GM12878 (cell line): ENCODE measurements at regions not wholly inside any gene's neighbourhood (a gene's known extent, or its start where the extent isn't known, plus 50 kb on each side); places are given as distances from the start of the nearest gene placed in this dataset.

ENCODE experiments used
- ATAC-seq: fragments of 200-7000 bp; cut with Tn5 transposase; 3 replicates; pipeline ENCODE4 v1.9.1; 2020; ENCODE audit warnings: mild to moderate bottlenecking, moderate library complexity
- BruUV-seq: library from RNA; stranded (reverse); fragments of 400-500 nt; replicated peaks from 2 replicates; lab custom pipeline; 2021; lab: Mats Ljungman, UMichigan
- CTCF ChIA-PET: fragments of 300-600 bp; sonication (Branson Sonifier 250); formaldehyde crosslinking; extraction: SDS; loops from one replicate; lab custom pipeline; 2021; ENCODE audit warnings: inconsistent platforms; lab: Yijun Ruan, JAX
- POLR2A ChIA-PET: fragments of 350-600 bp; formaldehyde crosslinking; extraction: SDS; loops from one replicate; lab custom pipeline; 2021; ENCODE audit warnings: inconsistent platforms; lab: Charles Lee
- RAD21 ChIA-PET: fragments of 300-600 bp; sonication (Branson Sonifier 250); formaldehyde crosslinking; loops from one replicate; lab custom pipeline; 2023; ENCODE audit warnings: antibody characterized with exemption; ENCODE audit not compliant: unreplicated experiment; lab: Charles Lee
- SMC1A ChIA-PET: fragments of 300-600 bp; sonication (Branson Sonifier 250); formaldehyde crosslinking; loops from one replicate; lab custom pipeline; 2023; ENCODE audit not compliant: unreplicated experiment, uncharacterized antibody; lab: Charles Lee
- DNase-seq: peaks from one replicate; pipeline ENCODE4 v3.0.0-alpha.2; 2011; ENCODE audit warnings: low read depth, low spot score
- FAIRE-seq: peaks from 3 replicates; lab custom pipeline; 2011; peaks lifted over from hg19 to GRCh38; lab: Jason Lieb, UNC
- H2AFZ ChIP-seq: 2 replicates; pipeline ENCODE4 v1.6.0; 2011; ENCODE audit warnings: low read depth, low read length, control low read depth; ENCODE audit not compliant: control insufficient read depth
- H3K27ac ChIP-seq: 2 replicates; pipeline ENCODE4 v1.5.1; 2011; ENCODE audit warnings: control low read depth; ENCODE audit not compliant: control insufficient read depth, insufficient read depth
- H3K27me3 ChIP-seq, 2 experiments: replicated peaks in 1 of 2; 2 replicates each; pipeline versions ENCODE4 v1.6.0 to v1.6.1; 2011; ENCODE audit warnings: low read length in 1 of 2; ENCODE audit not compliant: control insufficient read depth in 2 of 2, insufficient read depth in 2 of 2
- H3K36me3 ChIP-seq, 2 experiments: 2 replicates each; pipeline ENCODE4 v1.5.1; 2011; ENCODE audit warnings: low read length in 1 of 2; ENCODE audit not compliant: control insufficient read depth in 2 of 2, insufficient read depth in 2 of 2
- H3K4me1 ChIP-seq: 2 replicates; pipeline ENCODE4 v1.6.1; 2011; ENCODE audit warnings: mild to moderate bottlenecking, low read length, moderate library complexity, mixed read lengths; ENCODE audit not compliant: control insufficient read depth, insufficient read depth
- H3K4me2 ChIP-seq: 2 replicates; pipeline ENCODE4 v1.6.0; 2011; ENCODE audit warnings: control low read depth; ENCODE audit not compliant: control insufficient read depth, insufficient read depth
- H3K4me3 ChIP-seq: fragments of 200-600 bp; sonication (generic); 2 replicates; pipeline ENCODE4 v1.5.1; 2016
- H3K79me2 ChIP-seq: 2 replicates; pipeline ENCODE4 v1.6.0; 2011; ENCODE audit warnings: low read length; ENCODE audit not compliant: control insufficient read depth, insufficient read depth
- H3K9ac ChIP-seq: 2 replicates; pipeline ENCODE4 v1.8.0; 2011; ENCODE audit warnings: low read length, control low read depth, mixed read lengths; ENCODE audit not compliant: control insufficient read depth, insufficient read depth
- H3K9me3 ChIP-seq: replicated peaks from 3 replicates; pipeline ENCODE4 v1.5.1; 2011; ENCODE audit warnings: mild to moderate bottlenecking, low read length; ENCODE audit not compliant: control insufficient read depth, insufficient read depth
- H4K20me1 ChIP-seq: 2 replicates; pipeline ENCODE4 v1.6.0; 2011; ENCODE audit not compliant: control insufficient read depth, insufficient read depth
- BACH1 ChIP-seq: fragments of 450-650 bp; IDR thresholded peaks from 2 replicates; pipeline ENCODE4 v1.6.1; 2017; ENCODE audit warnings: mild to moderate bottlenecking, borderline replicate concordance
- BCL11A ChIP-seq: IDR thresholded peaks from 2 replicates; pipeline ENCODE4 v1.6.1; 2011; ENCODE audit warnings: low read depth, low read length
- BHLHE40 ChIP-seq, 2 experiments: fragments of 450-650 bp in 1 of 2; IDR thresholded peaks; 2 replicates each; pipeline ENCODE4 v1.6.1; 2011 to 2017; ENCODE audit warnings: low read depth in 2 of 2, borderline replicate concordance in 1 of 2, improper control_type of control experiment in 1 of 2, low read length in 1 of 2, mild to moderate bottlenecking in 1 of 2
- CBX3 ChIP-seq: fragments of 200-600 bp; sonication (generic); IDR thresholded peaks from 2 replicates; pipeline ENCODE4 v1.6.1; 2016; ENCODE audit warnings: low read depth, borderline replicate concordance
- CREB1 ChIP-seq: IDR thresholded peaks from 2 replicates; pipeline ENCODE4 v1.6.1; 2012; ENCODE audit warnings: low read depth, mild to moderate bottlenecking, inconsistent platforms
- CREM ChIP-seq: IDR thresholded peaks from 2 replicates; pipeline ENCODE4 v1.6.1; 2014; ENCODE audit warnings: antibody characterized with exemption, low read depth
- IRF5 ChIP-seq: fragments of 450-650 bp; IDR thresholded peaks from 2 replicates; pipeline ENCODE4 v1.6.1; 2017; ENCODE audit warnings: borderline replicate concordance
- PAX5 ChIP-seq: IDR thresholded peaks from 2 replicates; pipeline ENCODE4 v1.6.1; 2011; ENCODE audit warnings: low read depth, low read length, borderline replicate concordance
- PAX8 ChIP-seq: fragments of 450-650 bp; IDR thresholded peaks from 2 replicates; pipeline ENCODE4 v1.6.1; 2017; ENCODE audit warnings: mild to moderate bottlenecking, moderate library complexity
- POLR2AphosphoS5 ChIP-seq: IDR thresholded peaks from 2 replicates; pipeline ENCODE4 v1.6.1; 2011; ENCODE audit warnings: mild to moderate bottlenecking, low read length, inconsistent platforms
- RAD51 ChIP-seq: fragments of 450-650 bp; IDR thresholded peaks from 2 replicates; pipeline ENCODE4 v1.6.1; 2016; ENCODE audit warnings: moderate library complexity, mild to moderate bottlenecking, inconsistent platforms
- SMAD1 ChIP-seq: fragments of 450-650 bp; IDR thresholded peaks from 2 replicates; pipeline ENCODE4 v1.6.1; 2018; ENCODE audit warnings: mild to moderate bottlenecking, low read depth; ENCODE audit not compliant: partially characterized antibody
- SUZ12 ChIP-seq: fragments of 200-600 bp; sonication (generic); IDR thresholded peaks from one replicate; pipeline ENCODE4 v1.6.1; 2018; ENCODE audit warnings: antibody characterized with exemption, mild to moderate bottlenecking; ENCODE audit not compliant: unreplicated experiment
- TBL1XR1 ChIP-seq: IDR thresholded peaks from 2 replicates; pipeline ENCODE4 v1.6.1; 2012; ENCODE audit warnings: low read depth, low read length, improper control_type of control experiment
- WRNIP1 ChIP-seq: IDR thresholded peaks from 2 replicates; pipeline ENCODE4 v1.6.1; 2011; ENCODE audit warnings: low read depth, low read length, improper control_type of control experiment, borderline replicate concordance
- ZNF217 ChIP-seq: fragments of 450-650 bp; IDR thresholded peaks from 2 replicates; pipeline ENCODE4 v1.6.1; 2017; ENCODE audit warnings: antibody characterized with exemption, mild to moderate bottlenecking
- ZSCAN29 ChIP-seq: fragments of 450-650 bp; IDR thresholded peaks from 2 replicates; pipeline ENCODE4 v1.6.1; 2017; ENCODE audit warnings: mild to moderate bottlenecking, moderate library complexity
- WGBS: methylation state at CpG from one replicate; pipeline ENCODE4 v1.1.6; 2016; ENCODE audit warnings: low lambda C conversion rate; ENCODE audit not compliant: insufficient replicate concordance, insufficient coverage; ENCODE audit errors: missing lambda C conversion rate; 5-methylcytosine and 5-hydroxymethylcytosine counted together
- in situ Hi-C: fragments of 300-500 bp; cut with MboI; formaldehyde crosslinking; loops from 9 replicates; pipeline ENCODE4 v1.14.3; 2018; ENCODE audit warnings: mixed read lengths
- intact Hi-C: fragments of 100-400 bp; cut with micrococcal nuclease; formaldehyde crosslinking; loops from one replicate; pipeline ENCODE4 v1.14.2; 2022; ENCODE audit not compliant: unreplicated experiment

DNA sequence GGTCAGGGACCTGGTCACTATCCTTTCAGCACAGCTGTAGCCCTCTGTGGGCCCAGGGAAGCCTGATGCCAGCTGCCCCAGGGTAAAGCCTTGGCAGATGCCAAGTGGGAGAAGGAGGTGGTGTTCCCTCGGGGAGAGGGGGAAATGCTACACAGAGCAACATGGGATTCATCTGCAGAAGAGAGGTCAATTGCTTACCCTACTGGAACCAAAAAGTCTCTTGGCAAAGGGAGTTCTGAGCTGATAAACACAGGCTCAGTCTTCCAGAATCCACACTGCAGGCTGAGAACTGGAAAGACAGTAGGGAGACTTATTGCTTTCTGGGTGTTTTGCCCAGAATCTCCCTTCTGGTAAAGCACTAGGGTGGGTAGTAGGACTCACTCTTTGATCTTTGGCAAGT is 100.1 kb upstream of the NEO1 start:
- ChIA-PET RAD21 (no interaction called here), POLR2A (no interaction called here), SMC1A (no interaction called here), CTCF (no interaction called here)
- no TSS peak for BruUV-seq
- Histone ChIP-seq H3K27me3 (no peaks in the 10 kb centered on the region; a peak in 1 of 4 replicates), H3K36me3 (no peaks in the 10 kb centered on the region), H3K4me1 (no peaks in the 10 kb centered on the region), H3K79me2 (no peaks in the 10 kb centered on the region), H3K9ac (no peak overlapping the region), H3K9me3 (no peaks in the 10 kb centered on the region; the same call in 2 of the 3 replicates), H2AFZ (no peak overlapping the region), H3K4me3 (no peak overlapping the region), H3K4me2 (no peak overlapping the region), H4K20me1 (no peaks in the 10 kb centered on the region), H3K27ac (no peak overlapping the region)
- DNase-seq (no peak), ATAC-seq (no peak), FAIRE-seq (no peak)
- TF ChIP-seq CREM (no peak), WRNIP1 (no peak), POLR2AphosphoS5 (no peak), ZNF217 (no peak), PAX8 (no peak), PAX5 (no peak), CREB1 (no peak), BACH1 (no peak), CBX3 (no peak), BHLHE40 (IDR thresholded peaks at IDR 0.05; ENCODE audit: borderline replicate concordance in 1 of 2, low read depth in 2 of 2, low read length in 1 of 2) (no peak), IRF5 (no peak), BCL11A (no peak), SMAD1 (no peak), RAD51 (no peak), ZSCAN29 (no peak), SUZ12 (no peak), TBL1XR1 (no peak)
- 0% methylated on average over 1 of the region's 1 CpG for WGBS
- intact Hi-C loops (no loop called here), in situ Hi-C loops (no loop called here)
